Osteoblast (primary cell): ENCODE measurements at regions not wholly inside any gene's neighbourhood (a gene's known extent, or its start where the extent isn't known, plus 50 kb on each side); places are given as distances from the start of the nearest gene placed in this dataset.

Experiments used
- DNase-seq: peaks from one replicate; pipeline ENCODE4 v3.0.0; 2011; ENCODE audit warnings: low spot score, mixed read lengths; ENCODE audit not compliant: insufficient read length; ENCODE audit errors: missing footprints
- H2AFZ ChIP-seq: 2 replicates; pipeline ENCODE4 v1.6.0; 2011; ENCODE audit warnings: mild to moderate bottlenecking, low read length
- H3K27ac ChIP-seq: 2 replicates; pipeline ENCODE4 v1.5.1; 2011; ENCODE audit warnings: mild to moderate bottlenecking, low read depth, low read length, moderate library complexity
- H3K27me3 ChIP-seq: 2 replicates; pipeline ENCODE4 v1.6.0; 2012; ENCODE audit warnings: mild to moderate bottlenecking, control low read depth, inconsistent platforms, low read length, moderate library complexity; ENCODE audit not compliant: insufficient read depth
- H3K36me3 ChIP-seq: 2 replicates; pipeline ENCODE4 v1.5.1; 2011; ENCODE audit warnings: mild to moderate bottlenecking, low read length, control low read depth, moderate library complexity; ENCODE audit not compliant: insufficient read depth
- H3K4me1 ChIP-seq: 2 replicates; pipeline ENCODE4 v1.5.1; 2011; ENCODE audit warnings: mild to moderate bottlenecking, low read length, control low read depth, moderate library complexity; ENCODE audit not compliant: insufficient read depth
- H3K4me2 ChIP-seq: 2 replicates; pipeline ENCODE4 v1.6.0; 2011; ENCODE audit warnings: mild to moderate bottlenecking, low read length; ENCODE audit not compliant: insufficient read depth
- H3K4me3 ChIP-seq: fragments of 200-600 bp; sonication (generic); 3 replicates; pipeline ENCODE4 v1.5.1; 2012; ENCODE audit warnings: mild to moderate bottlenecking, low read length, inconsistent platforms; ENCODE audit not compliant: insufficient read depth
- H3K79me2 ChIP-seq: 2 replicates; pipeline ENCODE4 v1.6.0; 2012; ENCODE audit warnings: mild to moderate bottlenecking, low read length, control low read depth, inconsistent platforms; ENCODE audit not compliant: insufficient read depth
- H3K9me3 ChIP-seq: 2 replicates; pipeline ENCODE4 v1.5.1; 2011; ENCODE audit warnings: low read depth, low read length, control low read depth
- H4K20me1 ChIP-seq: 2 replicates; pipeline ENCODE4 v1.6.0; 2012; ENCODE audit warnings: mild to moderate bottlenecking, low read length, control low read depth; ENCODE audit not compliant: insufficient read depth
- CTCF ChIP-seq: IDR thresholded peaks from 2 replicates; pipeline ENCODE4 v1.5.1; 2011; ENCODE audit warnings: mild to moderate bottlenecking, low read depth, low read length, moderate library complexity; ENCODE audit errors: extremely low read depth

GRCh38 chrX:42248226-42248625 lies 324.9 kb upstream of the CASK start:
- DNase-seq: no peak
- H3K4me2 ChIP-seq: no peak overlapping the region
- H4K20me1 ChIP-seq: no peaks in the 10 kb centered on the region
- H3K9me3 ChIP-seq: no peaks in the 10 kb centered on the region
- no peaks in the 10 kb centered on the region for H3K36me3 ChIP-seq
- no peak overlapping the region for H3K4me3 ChIP-seq
- no peak for TF ChIP-seq CTCF
- no peaks in the 10 kb centered on the region for H3K4me1 ChIP-seq
- no peak overlapping the region for H2AFZ ChIP-seq
- H3K27ac ChIP-seq: no peak overlapping the region
- no peaks in the 10 kb centered on the region for H3K79me2 ChIP-seq
- no peaks in the 10 kb centered on the region for H3K27me3 ChIP-seq

- H3K36me3 ChIP-seq: no peaks in the 10 kb centered on the region
- no peaks in the 10 kb centered on the region for H3K9me3 ChIP-seq
- H3K4me3 ChIP-seq: no peak overlapping the region
- no peaks in the 10 kb centered on the region for H3K79me2 ChIP-seq
- no peak for TF ChIP-seq CTCF
- H3K27me3 ChIP-seq: no peaks in the 10 kb centered on the region
- no peaks in the 10 kb centered on the region for H4K20me1 ChIP-seq
- no peaks in the 10 kb centered on the region for H3K4me1 ChIP-seq
- H3K4me2 ChIP-seq: no peak overlapping the region
- H2AFZ ChIP-seq: no peak overlapping the region
- DNase-seq: no peak
- H3K27ac ChIP-seq: no peak overlapping the region
Measured at GRCh38 chrX:42247241-42247640, 323.9 kb upstream of the CASK start.

- H3K27ac ChIP-seq: no peak overlapping the region
- no peaks in the 10 kb centered on the region for H3K79me2 ChIP-seq
- H3K4me1 ChIP-seq: no peaks in the 10 kb centered on the region
- no peaks in the 10 kb centered on the region for H3K36me3 ChIP-seq
- no peak overlapping the region for H3K4me2 ChIP-seq
- H3K27me3 ChIP-seq: peaks cover 1% of the 10 kb centered on the region
- no peak for TF ChIP-seq CTCF
- DNase-seq: no peak
- H3K9me3 ChIP-seq: no peaks in the 10 kb centered on the region
- no peak overlapping the region for H3K4me3 ChIP-seq
- H4K20me1 ChIP-seq: no peaks in the 10 kb centered on the region
- no peak overlapping the region for H2AFZ ChIP-seq
Measured at GRCh38 chrX:42246814-42247213, 323.5 kb upstream of the CASK start.

GRCh38 chrX:42242004-42242403 lies 318.6 kb upstream of the CASK start:
- no peak for TF ChIP-seq CTCF
- no peaks in the 10 kb centered on the region for H3K36me3 ChIP-seq
- DNase-seq: no peak

More at GRCh38 chrX:42242004-42242403, 318.6 kb upstream of the CASK start:
- Histone ChIP-seq H4K20me1 (no peaks in the 10 kb centered on the region), H3K4me2 (no peak overlapping the region), H3K4me3 (no peak overlapping the region), H3K27me3 (peaks cover 7% of the 10 kb centered on the region), H2AFZ (no peak overlapping the region), H3K9me3 (no peaks in the 10 kb centered on the region), H3K27ac (no peak overlapping the region), H3K79me2 (no peaks in the 10 kb centered on the region), H3K4me1 (no peaks in the 10 kb centered on the region)
